Panc1 (cell line): ENCODE measurements at regions not wholly inside any gene's neighbourhood (a gene's known extent, or its start where the extent isn't known, plus 50 kb on each side); places are given as distances from the start of the nearest gene placed in this dataset.

Source experiments
- ATAC-seq: fragments of 200-7000 bp; cut with Tn5 transposase; 2 replicates; pipeline ENCODE4 v1.9.1; 2020; ENCODE audit warnings: mild to moderate bottlenecking, moderate library complexity
- BruUV-seq: library from RNA; stranded (reverse); fragments of 400-500 nt; replicated peaks from 2 replicates; lab custom pipeline; 2021; lab: Mats Ljungman, UMichigan
- CTCF ChIA-PET: fragments of 300-600 bp; sonication (Branson Sonifier 250); formaldehyde crosslinking; loops from one replicate; lab custom pipeline; 2022; ENCODE audit warnings: antibody characterized with exemption; lab: Charles Lee
- POLR2A ChIA-PET: fragments of 300-600 bp; sonication (Branson Sonifier 250); formaldehyde crosslinking; loops from one replicate; lab custom pipeline; 2022; ENCODE audit warnings: antibody characterized with exemption; lab: Charles Lee
- DNase-seq: peaks from one replicate; pipeline ENCODE4 v3.0.0-alpha.2; 2010; ENCODE audit warnings: low read depth, low spot score
- H3K27ac ChIP-seq: 2 replicates; pipeline ENCODE4 v1.5.1; 2011; ENCODE audit warnings: mild to moderate bottlenecking, low read length, inconsistent platforms
- H3K27me3 ChIP-seq: fragments of 200-500 bp; sonication (Bioruptor generic); 2 replicates; pipeline ENCODE4 v1.6.0; 2014; ENCODE audit warnings: low read length, inconsistent platforms; ENCODE audit not compliant: control insufficient read depth, insufficient read depth
- H3K36me3 ChIP-seq: fragments of 200-500 bp; sonication (Bioruptor generic); 2 replicates; pipeline ENCODE4 v1.5.1; 2014; ENCODE audit warnings: inconsistent platforms, mild to moderate bottlenecking, low read length, moderate library complexity; ENCODE audit not compliant: control insufficient read depth, insufficient read depth
- H3K4me1 ChIP-seq: 2 replicates; pipeline ENCODE4 v1.5.1; 2011; ENCODE audit warnings: inconsistent platforms, mild to moderate bottlenecking, low read length, moderate library complexity; ENCODE audit not compliant: control insufficient read depth, insufficient read depth
- H3K4me3 ChIP-seq, 2 experiments: 2 replicates each; pipeline ENCODE4 v1.5.1; 2011 to 2012; ENCODE audit warnings: low read depth in 2 of 2, low read length in 2 of 2, mild to moderate bottlenecking in 2 of 2, inconsistent platforms in 1 of 2, moderate library complexity in 1 of 2
- H3K9me3 ChIP-seq: fragments of 200-500 bp; sonication (Bioruptor generic); 2 replicates; pipeline ENCODE4 v1.5.1; 2014; ENCODE audit warnings: low read depth, mild to moderate bottlenecking, inconsistent platforms, low read length, moderate library complexity; ENCODE audit not compliant: control insufficient read depth, insufficient read depth
- CTCF ChIP-seq: fragments of 450-650 bp; IDR thresholded peaks from 2 replicates; pipeline ENCODE4 v1.5.1; 2017; ENCODE audit warnings: mild to moderate bottlenecking
- POLR2AphosphoS5 ChIP-seq: IDR thresholded peaks from 2 replicates; pipeline ENCODE4 v1.6.1; 2012; ENCODE audit warnings: mild to moderate bottlenecking, low read depth, low read length, moderate library complexity
- SIN3A ChIP-seq: IDR thresholded peaks from 2 replicates; pipeline ENCODE4 v1.6.1; 2012; ENCODE audit warnings: low read depth, mild to moderate bottlenecking, low read length, moderate library complexity, borderline replicate concordance; ENCODE audit not compliant: insufficient read depth
- TCF7L2 ChIP-seq: IDR thresholded peaks from 2 replicates; pipeline ENCODE4 v1.6.1; 2011; ENCODE audit warnings: mild to moderate bottlenecking, low read depth, low read length, inconsistent platforms
- in situ Hi-C: cut with HindIII; loops from 2 replicates; pipeline ENCODE4 v1.10.0; 2016; ENCODE audit warnings: low sequenced_read_pairs, low pct_unique_long_range_greater_than_20kb
- intact Hi-C: fragments of 100-400 bp; cut with micrococcal nuclease; formaldehyde crosslinking; loops from one replicate; pipeline ENCODE4 v1.10.0; 2022; ENCODE audit not compliant: unreplicated experiment
- TF ChIP-seq, protein P1 (sequence below), 2 experiments: IDR thresholded peaks; 2 replicates each; pipeline ENCODE4 v1.6.1; 2011 to 2012; ENCODE audit warnings: low read depth in 2 of 2, control low read depth in 1 of 2, low read length in 1 of 2, mild to moderate bottlenecking in 1 of 2, moderate library complexity in 1 of 2; ENCODE audit not compliant: insufficient read depth in 1 of 2

GRCh38 chr6:149129371-149130077 lies 188.0 kb upstream of the TAB2 start:
- no peaks in the 10 kb centered on the region for H3K4me1 ChIP-seq
- intact Hi-C loops (no loop called here), in situ Hi-C loops (no loop called here)
- H3K36me3 ChIP-seq: no peaks in the 10 kb centered on the region
- ChIA-PET POLR2A (no interaction called here), CTCF (no interaction called here)
- TF ChIP-seq POLR2AphosphoS5 (no peak), CTCF (no peak), SIN3A (no peak), TCF7L2 (no peak)
- TF ChIP-seq, protein P1, sequence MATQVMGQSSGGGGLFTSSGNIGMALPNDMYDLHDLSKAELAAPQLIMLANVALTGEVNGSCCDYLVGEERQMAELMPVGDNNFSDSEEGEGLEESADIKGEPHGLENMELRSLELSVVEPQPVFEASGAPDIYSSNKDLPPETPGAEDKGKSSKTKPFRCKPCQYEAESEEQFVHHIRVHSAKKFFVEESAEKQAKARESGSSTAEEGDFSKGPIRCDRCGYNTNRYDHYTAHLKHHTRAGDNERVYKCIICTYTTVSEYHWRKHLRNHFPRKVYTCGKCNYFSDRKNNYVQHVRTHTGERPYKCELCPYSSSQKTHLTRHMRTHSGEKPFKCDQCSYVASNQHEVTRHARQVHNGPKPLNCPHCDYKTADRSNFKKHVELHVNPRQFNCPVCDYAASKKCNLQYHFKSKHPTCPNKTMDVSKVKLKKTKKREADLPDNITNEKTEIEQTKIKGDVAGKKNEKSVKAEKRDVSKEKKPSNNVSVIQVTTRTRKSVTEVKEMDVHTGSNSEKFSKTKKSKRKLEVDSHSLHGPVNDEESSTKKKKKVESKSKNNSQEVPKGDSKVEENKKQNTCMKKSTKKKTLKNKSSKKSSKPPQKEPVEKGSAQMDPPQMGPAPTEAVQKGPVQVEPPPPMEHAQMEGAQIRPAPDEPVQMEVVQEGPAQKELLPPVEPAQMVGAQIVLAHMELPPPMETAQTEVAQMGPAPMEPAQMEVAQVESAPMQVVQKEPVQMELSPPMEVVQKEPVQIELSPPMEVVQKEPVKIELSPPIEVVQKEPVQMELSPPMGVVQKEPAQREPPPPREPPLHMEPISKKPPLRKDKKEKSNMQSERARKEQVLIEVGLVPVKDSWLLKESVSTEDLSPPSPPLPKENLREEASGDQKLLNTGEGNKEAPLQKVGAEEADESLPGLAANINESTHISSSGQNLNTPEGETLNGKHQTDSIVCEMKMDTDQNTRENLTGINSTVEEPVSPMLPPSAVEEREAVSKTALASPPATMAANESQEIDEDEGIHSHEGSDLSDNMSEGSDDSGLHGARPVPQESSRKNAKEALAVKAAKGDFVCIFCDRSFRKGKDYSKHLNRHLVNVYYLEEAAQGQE (IDR thresholded peaks at IDR 0.05; ENCODE audit: insufficient read depth in 1 of 2, low read depth in 2 of 2, low read length in 1 of 2): no peak
- ATAC-seq (no peak), DNase-seq (no peak)
- no peaks in the 10 kb centered on the region for H3K27me3 ChIP-seq
- no TSS peak for BruUV-seq
- H3K27ac ChIP-seq: no peak overlapping the region
- no peak overlapping the region for H3K4me3 ChIP-seq
- no peaks in the 10 kb centered on the region for H3K9me3 ChIP-seq

DNA sequence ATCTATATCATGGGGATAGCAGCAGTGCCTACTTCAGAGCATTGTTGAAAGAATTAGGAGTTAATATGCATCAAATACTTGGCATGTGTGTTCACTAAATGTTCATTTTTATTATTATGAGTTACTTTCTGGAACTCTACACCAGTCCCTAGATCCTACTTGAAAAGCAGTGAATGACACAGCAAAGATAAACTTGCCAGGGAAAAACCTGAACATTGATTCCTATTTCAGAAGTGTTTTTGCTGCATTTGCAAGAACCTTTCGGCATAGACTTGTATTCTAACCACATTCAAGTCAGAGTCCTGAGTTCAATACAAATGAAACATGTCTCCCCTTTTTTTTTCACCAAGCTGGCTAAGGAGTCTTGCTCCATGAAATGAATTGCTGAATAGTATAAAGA lies 187.4 kb upstream of the TAB2 start:
- TF ChIP-seq TCF7L2: no peak
- TF ChIP-seq CTCF: no peak

More for the DNA sequence above, 187.4 kb upstream of the TAB2 start:
- H3K4me1 ChIP-seq: no peaks in the 10 kb centered on the region
- no peak overlapping the region for H3K27ac ChIP-seq
- no peak for DNase-seq
- ChIA-PET CTCF (no interaction called here), POLR2A (no interaction called here)
- ATAC-seq: no peak
- no peaks in the 10 kb centered on the region for H3K27me3 ChIP-seq
- H3K36me3 ChIP-seq: no peaks in the 10 kb centered on the region
- no TSS peak for BruUV-seq
- H3K9me3 ChIP-seq: no peaks in the 10 kb centered on the region
- H3K4me3 ChIP-seq: no peak overlapping the region
- in situ Hi-C loops: no loop called here
- intact Hi-C loops: no loop called here
